ENCODE measurements at regions not wholly inside any gene's neighbourhood (a gene's known extent, or its start where the extent isn't known, plus 50 kb on each side); places are given as distances from the start of the nearest gene placed in this dataset.

DNA sequence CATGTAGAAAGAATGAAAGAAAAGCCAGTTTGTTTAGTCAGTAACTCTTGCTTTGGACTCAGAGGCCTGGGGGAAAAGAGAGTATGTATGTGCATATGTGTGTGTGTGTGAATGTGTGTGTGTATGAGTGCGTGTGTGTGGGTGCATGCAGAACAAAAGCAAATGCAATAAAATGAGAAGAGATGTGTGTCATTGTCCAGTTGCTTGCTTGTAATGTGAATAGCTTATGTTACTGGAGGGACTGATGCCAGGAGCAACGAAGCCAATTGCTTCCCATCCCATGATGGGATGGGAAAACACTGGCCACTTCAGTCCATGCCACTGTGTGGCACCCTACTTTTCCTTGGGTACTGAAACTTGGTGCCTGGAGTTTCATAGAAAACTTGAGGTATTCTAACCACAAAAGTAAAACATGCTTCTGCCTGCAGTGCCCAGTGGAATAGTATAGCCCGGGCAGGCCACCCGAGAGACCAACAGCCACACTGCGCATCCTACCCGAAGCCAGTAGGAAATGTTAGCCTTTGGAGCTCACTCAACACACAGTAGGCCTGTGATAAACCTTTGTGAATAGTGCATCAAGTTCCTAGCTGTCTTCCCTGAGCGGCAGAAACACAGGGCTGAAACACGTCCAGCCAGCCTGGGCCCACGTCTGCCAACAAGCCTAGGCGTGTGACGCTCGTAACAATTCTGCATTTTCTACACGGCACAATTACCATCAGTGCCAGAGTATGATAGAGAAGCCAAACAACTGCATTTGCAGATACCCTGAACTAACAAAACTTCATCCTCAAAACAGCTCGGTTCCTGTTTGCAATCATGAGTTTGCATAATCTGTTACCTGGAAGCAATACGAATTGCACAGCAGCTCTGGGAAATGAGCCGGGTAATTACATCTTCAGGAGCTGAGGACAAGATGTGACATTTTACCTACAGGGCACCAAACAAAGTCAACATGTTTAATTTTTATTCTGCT is 198.1 kb downstream of the SYK start:
- ChIA-PET CTCF (no interaction called here), POLR2A (interaction anchor here in 1 of 2 donors (0.6 kb wide), 1 partner anchor 175 kb away, joined by 5 read pairs; no protein-coding TSS in a partner anchor)
- ATAC-seq (replicated peaks in 1 of 4) (no peak), DNase-seq (no peak)
- no peaks in the 10 kb centered on the region for H3K9me3 ChIP-seq
- peaks cover 4 to 5% of the 10 kb centered on the region in 2 donors for H3K27me3 Mint-ChIP-seq
- H3K36me3 Mint-ChIP-seq: no peaks in the 10 kb centered on the region
- no peaks in the 10 kb centered on the region for H3K36me3 ChIP-seq (ENCODE audit: control insufficient read depth in 2 of 2, extremely low read depth in 1 of 2, insufficient read depth in 1 of 2, low read length in 1 of 2)
- H3K27me3 ChIP-seq (replicated peaks in 1 of 2; ENCODE audit: control insufficient read depth in 2 of 2, extremely low read depth in 1 of 2, insufficient read depth in 2 of 2, low read length in 1 of 2): peaks cover 0 to 6% of the 10 kb centered on the region in 2 experiments
- no peak overlapping the region for H3K4me3 ChIP-seq (ENCODE audit: control insufficient read depth in 1 of 2, extremely low read depth in 1 of 2, low read length in 1 of 2)
- peaks cover 0 to 4% of the 10 kb centered on the region in 2 experiments for H3K4me1 ChIP-seq (ENCODE audit: control insufficient read depth in 1 of 2, extremely low read depth in 1 of 2, insufficient read depth in 2 of 2, low read length in 2 of 2)
- no peaks in the 10 kb centered on the region for H3K9me3 Mint-ChIP-seq
- no peak overlapping the region for H3K27ac ChIP-seq (ENCODE audit: low read length)
- 96% methylated on average over 16 of the region's 16 CpGs for WGBS (ENCODE audit: insufficient coverage)
- peaks cover 0 to 2% (median 0%) of the 10 kb centered on the region in 3 donors for H3K4me1 Mint-ChIP-seq
- H3K27ac Mint-ChIP-seq: no peak overlapping the region
- no peak overlapping the region for H3K4me3 Mint-ChIP-seq

DNA sequence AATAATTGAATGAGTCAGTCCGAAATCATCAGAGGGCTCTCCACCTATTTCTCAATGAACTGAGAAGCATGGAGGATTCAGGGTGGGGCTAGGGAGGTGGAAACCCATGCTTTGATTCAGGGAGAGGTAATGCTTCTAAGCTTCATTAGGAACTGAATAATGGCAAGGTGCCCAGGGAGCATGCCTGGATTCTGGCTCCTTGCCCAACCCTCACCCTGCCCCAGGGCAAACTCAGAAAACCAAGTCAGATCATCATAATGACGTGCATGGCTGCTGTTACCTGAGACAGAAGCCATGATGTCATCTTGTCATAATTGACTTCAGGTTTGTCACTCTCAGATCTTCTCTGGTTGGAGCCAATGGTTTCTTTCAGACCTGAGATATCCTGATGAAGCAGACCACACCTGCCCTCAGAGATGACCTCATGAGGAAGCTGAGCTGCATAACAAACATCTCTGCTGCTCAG is 199.6 kb downstream of the SYK start:
- WGBS (ENCODE audit: insufficient coverage): 70% methylated on average over 1 of the region's 2 CpGs
- H3K27me3 ChIP-seq (replicated peaks in 1 of 2; ENCODE audit: control insufficient read depth in 2 of 2, extremely low read depth in 1 of 2, insufficient read depth in 2 of 2, low read length in 1 of 2): peaks cover 0 to 6% of the 10 kb centered on the region in 2 experiments
- H3K27ac ChIP-seq (ENCODE audit: low read length): no peak overlapping the region
- Mint-ChIP-seq H3K4me3 (no peak overlapping the region), H3K4me1 (peaks cover 0 to 2% (median 0%) of the 10 kb centered on the region in 3 donors), H3K36me3 (no peaks in the 10 kb centered on the region), H3K9me3 (no peaks in the 10 kb centered on the region), H3K27me3 (peaks cover 2 to 4% of the 10 kb centered on the region in 2 donors), H3K27ac (no peak overlapping the region)
- no peak overlapping the region for H3K4me3 ChIP-seq (ENCODE audit: control insufficient read depth in 1 of 2, extremely low read depth in 1 of 2, low read length in 1 of 2)
- no peaks in the 10 kb centered on the region for H3K36me3 ChIP-seq (ENCODE audit: control insufficient read depth in 2 of 2, extremely low read depth in 1 of 2, insufficient read depth in 1 of 2, low read length in 1 of 2)
- ChIA-PET POLR2A (no interaction called here), CTCF (no interaction called here)
- H3K4me1 ChIP-seq (ENCODE audit: control insufficient read depth in 1 of 2, extremely low read depth in 1 of 2, insufficient read depth in 2 of 2, low read length in 2 of 2): peaks cover 0 to 4% of the 10 kb centered on the region in 2 experiments
- no peak for ATAC-seq (replicated peaks in 1 of 4)
- no peak for DNase-seq
- no peaks in the 10 kb centered on the region for H3K9me3 ChIP-seq

DNA sequence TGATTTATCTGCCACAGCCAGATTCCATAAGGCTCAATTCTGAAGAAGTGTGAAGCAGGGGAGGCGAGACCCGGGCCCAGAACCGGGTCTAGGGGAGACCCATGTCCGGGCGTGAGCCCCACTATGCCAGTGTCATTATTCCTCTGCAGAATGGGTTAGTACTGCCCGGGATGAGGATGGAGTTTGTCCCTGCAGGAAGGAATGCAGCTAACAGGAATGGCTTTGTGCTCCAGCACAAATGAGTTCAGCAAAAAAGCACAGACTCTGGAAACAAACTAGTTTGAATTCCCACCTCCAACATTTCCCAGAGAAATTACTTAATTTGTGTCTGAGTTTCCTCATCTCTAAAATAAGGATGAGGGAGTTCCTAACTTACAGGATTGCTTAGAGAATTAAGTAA is 202.9 kb downstream of the SYK start:
- ATAC-seq (replicated peaks in 1 of 4): no peak
- ChIA-PET POLR2A (no interaction called here), CTCF (interaction anchor here in 1 of 2 donors (0.5 kb wide), 1 partner anchor 29 kb away, joined by 4 read pairs; no protein-coding TSS in a partner anchor)
- Histone ChIP-seq H3K27me3 (replicated peaks in 1 of 2; ENCODE audit: control insufficient read depth in 2 of 2, extremely low read depth in 1 of 2, insufficient read depth in 2 of 2, low read length in 1 of 2) (no peaks in the 10 kb centered on the region), H3K9me3 (no peaks in the 10 kb centered on the region), H3K36me3 (ENCODE audit: control insufficient read depth in 2 of 2, extremely low read depth in 1 of 2, insufficient read depth in 1 of 2, low read length in 1 of 2) (no peaks in the 10 kb centered on the region), H3K4me1 (ENCODE audit: control insufficient read depth in 1 of 2, extremely low read depth in 1 of 2, insufficient read depth in 2 of 2, low read length in 2 of 2) (no peaks in the 10 kb centered on the region), H3K4me3 (ENCODE audit: control insufficient read depth in 1 of 2, extremely low read depth in 1 of 2, low read length in 1 of 2) (no peak overlapping the region), H3K27ac (ENCODE audit: low read length) (no peak overlapping the region)
- no peaks in the 10 kb centered on the region for H3K27me3 Mint-ChIP-seq
- WGBS (ENCODE audit: insufficient coverage): 95% methylated on average over 4 of the region's 6 CpGs
- no peak for DNase-seq
- H3K4me3 Mint-ChIP-seq: no peak overlapping the region
- no peaks in the 10 kb centered on the region for H3K9me3 Mint-ChIP-seq
- H3K4me1 Mint-ChIP-seq: no peaks in the 10 kb centered on the region
- no peak overlapping the region for H3K27ac Mint-ChIP-seq
- no peaks in the 10 kb centered on the region for H3K36me3 Mint-ChIP-seq

DNA sequence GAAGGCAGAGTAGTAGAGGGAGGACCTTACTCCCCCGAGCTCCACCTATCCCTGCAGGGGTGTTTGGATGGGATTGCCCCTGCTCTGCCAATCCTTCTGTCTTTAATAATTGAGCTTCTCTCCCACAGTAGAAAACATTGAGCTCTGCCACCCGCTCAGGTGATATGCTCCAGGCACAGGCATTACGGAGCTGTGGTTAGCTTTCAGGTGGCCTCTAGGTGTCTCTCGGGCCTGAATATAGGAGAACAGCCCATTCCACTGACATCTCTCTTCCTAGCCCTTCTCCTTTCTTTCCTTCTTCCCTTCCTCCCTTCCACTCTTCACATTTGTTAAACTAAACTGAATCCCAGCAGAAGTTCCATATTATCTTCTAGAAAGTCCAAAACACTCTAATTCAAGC is 203.4 kb downstream of the SYK start:
- H3K4me3 Mint-ChIP-seq: no peak overlapping the region
- ATAC-seq (replicated peaks in 1 of 4) (no peak), DNase-seq (no peak)
- H3K9me3 ChIP-seq: no peaks in the 10 kb centered on the region
- H3K4me1 Mint-ChIP-seq: no peaks in the 10 kb centered on the region
- WGBS (ENCODE audit: insufficient coverage): 92% methylated on average over 3 of the region's 4 CpGs
- no peak overlapping the region for H3K27ac ChIP-seq (ENCODE audit: low read length)
- no peaks in the 10 kb centered on the region for H3K27me3 ChIP-seq (replicated peaks in 1 of 2; ENCODE audit: control insufficient read depth in 2 of 2, extremely low read depth in 1 of 2, insufficient read depth in 2 of 2, low read length in 1 of 2)
- CTCF ChIA-PET: interaction anchor here in 1 of 2 donors (0.5 to 0.6 kb wide), 3 partner anchors 28 to 1211 kb away, joined by 3 to 4 read pairs (median 3); no protein-coding TSS in a partner anchor
- H3K36me3 Mint-ChIP-seq: no peaks in the 10 kb centered on the region
- POLR2A ChIA-PET: no interaction called here
- H3K27ac Mint-ChIP-seq: no peak overlapping the region
- no peaks in the 10 kb centered on the region for H3K27me3 Mint-ChIP-seq
- no peaks in the 10 kb centered on the region for H3K4me1 ChIP-seq (ENCODE audit: control insufficient read depth in 1 of 2, extremely low read depth in 1 of 2, insufficient read depth in 2 of 2, low read length in 2 of 2)
- no peak overlapping the region for H3K4me3 ChIP-seq (ENCODE audit: control insufficient read depth in 1 of 2, extremely low read depth in 1 of 2, low read length in 1 of 2)
- H3K36me3 ChIP-seq (ENCODE audit: control insufficient read depth in 2 of 2, extremely low read depth in 1 of 2, insufficient read depth in 1 of 2, low read length in 1 of 2): no peaks in the 10 kb centered on the region
- H3K9me3 Mint-ChIP-seq: no peaks in the 10 kb centered on the region

DNA sequence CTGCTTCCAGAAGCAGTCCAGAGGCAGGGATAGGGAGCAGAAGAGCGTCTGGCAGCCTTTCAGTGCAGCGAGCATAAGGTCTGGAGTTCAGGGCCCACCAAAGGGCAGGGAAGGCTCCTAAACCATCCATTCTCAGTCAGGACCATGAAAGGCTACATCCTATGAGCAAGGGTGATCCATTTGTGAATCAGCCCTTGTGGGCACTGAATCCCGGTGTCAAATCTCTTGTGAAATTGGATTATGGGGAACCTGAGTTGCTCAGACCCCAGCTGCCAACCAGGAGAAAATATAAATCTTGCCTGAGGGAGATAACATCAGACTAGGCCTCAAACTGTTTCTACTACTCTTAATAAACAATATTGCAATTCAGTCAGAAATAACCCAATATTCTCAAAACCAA is 204.4 kb downstream of the SYK start:
- 67% methylated on average over 2 of the region's 3 CpGs for WGBS (ENCODE audit: insufficient coverage)
- CTCF ChIA-PET: no interaction called here

DNA sequence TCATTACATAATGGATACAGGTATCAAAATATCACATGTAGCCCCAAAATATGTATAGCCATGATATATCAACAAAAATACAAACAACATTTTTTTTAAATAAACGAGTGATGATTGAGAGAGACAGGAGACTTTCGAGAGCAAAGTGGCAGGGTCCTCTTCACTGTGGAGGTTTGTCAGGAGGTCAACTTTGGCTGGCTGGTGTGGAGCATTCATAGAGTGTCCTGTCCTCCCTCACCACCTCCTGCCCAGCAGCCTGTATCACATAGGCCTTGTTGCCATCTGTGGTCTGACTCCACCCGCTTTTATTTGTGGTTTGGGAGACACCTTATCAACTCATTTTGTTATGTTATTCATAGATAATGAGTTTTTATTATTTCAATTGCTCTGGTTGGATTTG is 206.9 kb downstream of the SYK start:
- no peak overlapping the region for H3K4me3 ChIP-seq (ENCODE audit: control insufficient read depth in 1 of 2, extremely low read depth in 1 of 2, low read length in 1 of 2)
- H3K36me3 Mint-ChIP-seq: peaks cover 6% of the 10 kb centered on the region
- CTCF ChIA-PET: no interaction called here

More for the DNA sequence above, 204.4 kb downstream of the SYK start:
- Mint-ChIP-seq H3K4me1 (no peaks in the 10 kb centered on the region), H3K27me3 (no peaks in the 10 kb centered on the region), H3K27ac (no peak overlapping the region), H3K9me3 (no peaks in the 10 kb centered on the region), H3K36me3 (no peaks in the 10 kb centered on the region), H3K4me3 (no peak overlapping the region)
- no peak for DNase-seq
- H3K27me3 ChIP-seq (replicated peaks in 1 of 2; ENCODE audit: control insufficient read depth in 2 of 2, extremely low read depth in 1 of 2, insufficient read depth in 2 of 2, low read length in 1 of 2): no peaks in the 10 kb centered on the region
- no peak for ATAC-seq (replicated peaks in 1 of 4)
- no peaks in the 10 kb centered on the region for H3K36me3 ChIP-seq (ENCODE audit: control insufficient read depth in 2 of 2, extremely low read depth in 1 of 2, insufficient read depth in 1 of 2, low read length in 1 of 2)
- POLR2A ChIA-PET: no interaction called here
- H3K4me1 ChIP-seq (ENCODE audit: control insufficient read depth in 1 of 2, extremely low read depth in 1 of 2, insufficient read depth in 2 of 2, low read length in 2 of 2): no peaks in the 10 kb centered on the region
- no peak overlapping the region for H3K27ac ChIP-seq (ENCODE audit: low read length)
- no peaks in the 10 kb centered on the region for H3K9me3 ChIP-seq
- H3K4me3 ChIP-seq (ENCODE audit: control insufficient read depth in 1 of 2, extremely low read depth in 1 of 2, low read length in 1 of 2): no peak overlapping the region

More for the DNA sequence above, 206.9 kb downstream of the SYK start:
- Histone ChIP-seq H3K9me3 (no peaks in the 10 kb centered on the region), H3K4me1 (ENCODE audit: control insufficient read depth in 1 of 2, extremely low read depth in 1 of 2, insufficient read depth in 2 of 2, low read length in 2 of 2) (no peaks in the 10 kb centered on the region), H3K27ac (ENCODE audit: low read length) (no peak overlapping the region), H3K27me3 (replicated peaks in 1 of 2; ENCODE audit: control insufficient read depth in 2 of 2, extremely low read depth in 1 of 2, insufficient read depth in 2 of 2, low read length in 1 of 2) (peaks cover 0 to 3% of the 10 kb centered on the region in 2 experiments), H3K36me3 (ENCODE audit: control insufficient read depth in 2 of 2, extremely low read depth in 1 of 2, insufficient read depth in 1 of 2, low read length in 1 of 2) (no peaks in the 10 kb centered on the region)
- DNase-seq (no peak), ATAC-seq (replicated peaks in 1 of 4) (no peak)
- H3K27ac Mint-ChIP-seq: no peak overlapping the region
- H3K4me3 Mint-ChIP-seq: no peak overlapping the region
- H3K9me3 Mint-ChIP-seq: peaks cover 4 to 10% (median 10%) of the 10 kb centered on the region in 3 donors
- H3K4me1 Mint-ChIP-seq: no peaks in the 10 kb centered on the region
- no CpG with 5 or more reads among the region's 3 CpGs for WGBS (ENCODE audit: insufficient coverage)
- peaks cover 0 to 6% of the 10 kb centered on the region in 2 donors for H3K27me3 Mint-ChIP-seq
- POLR2A ChIA-PET: no interaction called here
